ENCODE measurements at regions not wholly inside any gene's neighbourhood (a gene's known extent, or its start where the extent isn't known, plus 50 kb on each side); places are given as distances from the start of the nearest gene placed in this dataset.

DNA sequence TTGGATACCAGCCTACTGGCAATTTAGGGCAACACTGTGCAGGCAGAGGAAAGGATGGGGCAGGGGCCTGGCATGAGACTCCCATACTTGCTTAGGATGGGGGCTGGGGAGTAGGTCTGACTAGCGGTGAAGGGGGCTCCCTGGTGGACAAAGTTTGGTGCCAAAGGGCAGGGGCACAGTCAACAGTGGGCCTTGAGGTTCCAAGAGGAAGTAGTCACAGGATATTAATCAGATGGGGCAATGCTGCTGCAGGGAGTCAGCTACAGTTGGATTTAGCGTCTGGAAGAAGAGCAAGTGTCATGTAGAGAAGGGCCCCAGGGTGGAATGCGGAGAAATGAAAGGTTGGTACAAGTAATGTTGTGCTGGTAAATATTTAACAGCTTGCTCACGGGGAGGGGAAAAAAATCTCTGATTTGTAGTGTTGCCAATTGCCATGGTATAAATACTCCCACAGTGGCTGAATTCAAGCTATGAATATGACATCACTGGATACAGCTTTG lies 139.4 kb downstream of the PJA1 start:
- CTCF ChIA-PET: interaction anchor here (0.7 kb wide), 1 partner anchor 197 kb away, joined by 3 read pairs; no protein-coding TSS in a partner anchor
- no peaks in the 10 kb centered on the region for H4K20me1 ChIP-seq (ENCODE audit: insufficient read depth, low read length)
- peaks cover 6% of the 10 kb centered on the region; the same call in 1 of the 2 replicates for H3K27me3 ChIP-seq (ENCODE audit: control insufficient read depth, insufficient read depth, low read length)
- POLR2A ChIA-PET (ENCODE audit: unreplicated experiment): no interaction called here
- WGBS, 2 experiments (ENCODE audit: extremely low coverage in 2 of 2, insufficient read length in 1 of 2): 54% methylated on average over 2 of the region's 4 CpGs; no CpG with 5 or more reads in 1 of the 2 experiments
- DNase-seq (peak; percentile 81), ATAC-seq (ENCODE audit: low read depth) (peak; percentile 8; the same call in 1 of the 2 replicates)
- H4K5ac ChIP-seq (ENCODE audit: low read depth, low read length): no peak overlapping the region
- H3K9me3 ChIP-seq (ENCODE audit: control insufficient read depth, insufficient read depth, low read length): no peaks in the 10 kb centered on the region
- H3K9me1 ChIP-seq (ENCODE audit: insufficient read depth, low read length): peaks cover 11% of the 10 kb centered on the region; the same call in 1 of the 2 replicates
- H2BK120ac ChIP-seq (ENCODE audit: low read depth, low read length): peak overlapping the region; percentile 22; the same call in 1 of the 2 replicates
- no peak overlapping the region for H3K56ac ChIP-seq (ENCODE audit: extremely low read depth, insufficient read depth, low read length)
- H3K9ac ChIP-seq (ENCODE audit: low read depth, low read length): no peak overlapping the region
- peak; percentile 8 for TF ChIP-seq RCOR1 (IDR thresholded peaks at IDR 0.05; ENCODE audit: insufficient replicate concordance, low read length)
- no peak for TF ChIP-seq MAFK (IDR thresholded peaks at IDR 0.05; ENCODE audit: low read depth, low read length)
- no peak for TF ChIP-seq RAD21 (IDR thresholded peaks at IDR 0.05; ENCODE audit: low read length)
- no peak for TF ChIP-seq NFE2L2 (IDR thresholded peaks at IDR 0.05; ENCODE audit: low read depth, low read length)
- H4K8ac ChIP-seq (ENCODE audit: low read depth in 2 of 2, low read length in 2 of 2): no peak overlapping the region
- in situ Hi-C loops (cut with MboI; ENCODE audit: low sequenced_read_pairs): loop anchor here (25.0 kb wide), 1 partner anchor 189 kb away; the partner anchor contains the start of gene EFNB1
- BruUV-seq (replicated peaks): no TSS peak
- H3K18ac ChIP-seq (ENCODE audit: low read depth, low read length): peak overlapping the region; percentile 39; the same call in 1 of the 2 replicates
- peaks cover 17% of the 10 kb centered on the region for H3K4me1 ChIP-seq (ENCODE audit: control insufficient read depth, insufficient read depth, low read length)
- H3K23ac ChIP-seq (ENCODE audit: low read depth, low read length): no peak overlapping the region
- intact Hi-C loops (cut with micrococcal nuclease): no loop called here
- H4K91ac ChIP-seq (ENCODE audit: insufficient read depth, low read depth, low read length): no peak overlapping the region
- no peaks in the 10 kb centered on the region for H3K79me1 ChIP-seq (ENCODE audit: low read depth in 1 of 2, low read length in 2 of 2)
- dilution Hi-C loops (cut with HindIII; ENCODE audit: low sequenced_read_pairs, unreplicated experiment): no loop called here
- no peak overlapping the region for H2AK5ac ChIP-seq (ENCODE audit: low read depth, low read length)
- peak overlapping the region; percentile 34; the same call in 1 of the 2 replicates for H3K4ac ChIP-seq (ENCODE audit: low read depth, low read length)
- H3K4me2 ChIP-seq (ENCODE audit: low read depth, low read length): no peak overlapping the region
- H3K4me3 ChIP-seq (ENCODE audit: insufficient read depth, low read depth, low read length): no peak overlapping the region
- 0 out of 2 replicates have a peak overlapping the region, but pooled peaks have one; percentile 52 for H2BK20ac ChIP-seq (ENCODE audit: low read depth, low read length)
- H3K14ac ChIP-seq (replicated peaks; ENCODE audit: low read depth, low read length): no peak overlapping the region
- peak overlapping the region; percentile 69 for H2BK5ac ChIP-seq (ENCODE audit: low read depth, low read length, poor library complexity, severe bottlenecking)
- H3K36me3 ChIP-seq (ENCODE audit: control insufficient read depth, insufficient read depth, low read length): no peaks in the 10 kb centered on the region
- no peak overlapping the region for H3K27ac ChIP-seq (ENCODE audit: insufficient read depth, low read length)
- no peak overlapping the region for H2BK15ac ChIP-seq (ENCODE audit: low read depth, low read length)
- H2AK9ac ChIP-seq (replicated peaks; ENCODE audit: low read depth, low read length, poor library complexity): peak overlapping the region; percentile 35
- H2AFZ ChIP-seq (replicated peaks; ENCODE audit: low read length, poor library complexity): no peak overlapping the region

Measured in IMR-90 (cell line).